Activated CD8-positive, alpha-beta T cell treated with anti-CD3 and anti-CD28 coated beads for 36 hours (primary cell): ENCODE measurements at regions not wholly inside any gene's neighbourhood (a gene's known extent, or its start where the extent isn't known, plus 50 kb on each side); places are given as distances from the start of the nearest gene placed in this dataset.

ENCODE experiments used
- ATAC-seq: fragments of 200-7000 bp; cut with Tn5 transposase; one replicate; pipeline ENCODE4 v1.10.0; 2021; ENCODE audit warnings: mild to moderate bottlenecking, moderate library complexity
- CTCF ChIA-PET: fragments of 350-600 bp; sonication (Branson Sonifier 250); formaldehyde crosslinking; loops from one replicate; lab custom pipeline; 2021; ENCODE audit warnings: antibody characterized with exemption; lab: Charles Lee
- POLR2A ChIA-PET: fragments of 350-600 bp; sonication (Branson Sonifier 250); formaldehyde crosslinking; loops from one replicate; lab custom pipeline; 2021; ENCODE audit warnings: antibody characterized with exemption; lab: Charles Lee
- DNase-seq: peaks from one replicate; pipeline ENCODE4 v3.0.0-alpha.2; 2020
- H3K27ac Mint-ChIP-seq: one replicate; pipeline ENCODE4 v1.8.0; 2021; ENCODE audit warnings: mild to moderate bottlenecking, mixed read lengths
- H3K27me3 Mint-ChIP-seq: one replicate; pipeline ENCODE4 v1.8.0; 2021; ENCODE audit warnings: mixed read lengths
- H3K36me3 Mint-ChIP-seq: one replicate; pipeline ENCODE4 v1.8.0; 2021; ENCODE audit warnings: low read depth, mixed read lengths
- H3K4me1 Mint-ChIP-seq: one replicate; pipeline ENCODE4 v1.8.0; 2021; ENCODE audit warnings: low read depth, mixed read lengths
- H3K4me3 Mint-ChIP-seq: one replicate; pipeline ENCODE4 v1.8.0; 2021; ENCODE audit warnings: mild to moderate bottlenecking, moderate library complexity, mixed read lengths
- H3K9me3 Mint-ChIP-seq: one replicate; pipeline ENCODE4 v1.8.0; 2021; ENCODE audit warnings: mixed read lengths
- CTCF ChIP-seq: fragments of 200-600 bp; IDR thresholded peaks from one replicate; pipeline ENCODE4 v1.8.0; 2022; ENCODE audit warnings: antibody characterized with exemption, mild to moderate bottlenecking
- intact Hi-C: fragments of 100-400 bp; cut with micrococcal nuclease; formaldehyde crosslinking; loops from one replicate; pipeline ENCODE4 v1.10.0; 2022

- no peaks in the 10 kb centered on the region for H3K4me1 Mint-ChIP-seq
- peaks cover 7% of the 10 kb centered on the region for H3K27me3 Mint-ChIP-seq
- no peak overlapping the region for H3K4me3 Mint-ChIP-seq
- H3K9me3 Mint-ChIP-seq: no peaks in the 10 kb centered on the region
- intact Hi-C loops: no loop called here
- ATAC-seq (no peak), DNase-seq (no peak)
- POLR2A ChIA-PET: no interaction called here
- no peak for TF ChIP-seq CTCF
- CTCF ChIA-PET: no interaction called here
- no peak overlapping the region for H3K27ac Mint-ChIP-seq
- H3K36me3 Mint-ChIP-seq: no peaks in the 10 kb centered on the region
Observed at GRCh38 chr1:55654171-55654570, 439.0 kb upstream of the USP24 start.

- H3K4me3 Mint-ChIP-seq: no peak overlapping the region
- no peak for DNase-seq
- no peaks in the 10 kb centered on the region for H3K4me1 Mint-ChIP-seq
- H3K27ac Mint-ChIP-seq: no peak overlapping the region
- ChIA-PET POLR2A (no interaction called here), CTCF (no interaction called here)
- no peak for TF ChIP-seq CTCF
- ATAC-seq: no peak
- intact Hi-C loops: no loop called here
- H3K36me3 Mint-ChIP-seq: no peaks in the 10 kb centered on the region
- H3K27me3 Mint-ChIP-seq: peaks cover 3% of the 10 kb centered on the region
- H3K9me3 Mint-ChIP-seq: no peaks in the 10 kb centered on the region
Observed at GRCh38 chr1:55650444-55650843, 435.3 kb upstream of the USP24 start.

- POLR2A ChIA-PET: no interaction called here
- no peak for ATAC-seq
- no peak for TF ChIP-seq CTCF
- CTCF ChIA-PET: no interaction called here
- DNase-seq: no peak
- peaks cover 4% of the 10 kb centered on the region for H3K4me1 Mint-ChIP-seq
- H3K27me3 Mint-ChIP-seq: peaks cover 1% of the 10 kb centered on the region
- no peak overlapping the region for H3K4me3 Mint-ChIP-seq
- H3K9me3 Mint-ChIP-seq: no peaks in the 10 kb centered on the region
- intact Hi-C loops: no loop called here
- no peaks in the 10 kb centered on the region for H3K36me3 Mint-ChIP-seq
- H3K27ac Mint-ChIP-seq: no peak overlapping the region
Observed at GRCh38 chr1:55646181-55646580, 431.0 kb upstream of the USP24 start.

- DNase-seq: no peak
- Mint-ChIP-seq H3K27ac (no peak overlapping the region), H3K9me3 (no peaks in the 10 kb centered on the region), H3K4me1 (peaks cover 4% of the 10 kb centered on the region), H3K27me3 (peaks cover 1% of the 10 kb centered on the region), H3K4me3 (no peak overlapping the region), H3K36me3 (no peaks in the 10 kb centered on the region)
- ATAC-seq: no peak
- intact Hi-C loops: no loop called here
- ChIA-PET POLR2A (no interaction called here), CTCF (no interaction called here)
- TF ChIP-seq CTCF: no peak
Observed at GRCh38 chr1:55645270-55645669, 430.1 kb upstream of the USP24 start.

GRCh38 chr1:55641947-55642346, 426.8 kb upstream of the USP24 start:
- POLR2A ChIA-PET: no interaction called here
- DNase-seq (no peak), ATAC-seq (no peak)
- H3K9me3 Mint-ChIP-seq: no peaks in the 10 kb centered on the region
- no peak overlapping the region for H3K27ac Mint-ChIP-seq
- intact Hi-C loops: no loop called here
- CTCF ChIA-PET: no interaction called here
- H3K36me3 Mint-ChIP-seq: no peaks in the 10 kb centered on the region
- TF ChIP-seq CTCF: no peak
- H3K27me3 Mint-ChIP-seq: peaks cover 1% of the 10 kb centered on the region
- H3K4me3 Mint-ChIP-seq: no peak overlapping the region
- H3K4me1 Mint-ChIP-seq: peaks cover 4% of the 10 kb centered on the region
